C4-2B (cell line): ENCODE measurements at regions not wholly inside any gene's neighbourhood (a gene's known extent, or its start where the extent isn't known, plus 50 kb on each side); places are given as distances from the start of the nearest gene placed in this dataset.
"Not testable (repeated sequence)": the region's sequence is repeated elsewhere in the genome, so short reads cannot be mapped to it uniquely, and the experiment has no call there.

Source experiments
- CTCF ChIP-seq: fragments of 450-650 bp; conservative IDR thresholded peaks from 2 replicates; pipeline ENCODE4 v1.5.1; 2017; ENCODE audit warnings: mild to moderate bottlenecking
- ZFX ChIP-seq: fragments of 450-650 bp; IDR thresholded peaks from 2 replicates; pipeline ENCODE4 v1.6.1; 2017

GRCh38 chr2:16721529-16721928 is 55.9 kb upstream of the CYRIA start:
- TF ChIP-seq CTCF, ZFX: not testable (repeated sequence)
